Type B pancreatic cell (in vitro differentiated cells): ENCODE measurements at regions not wholly inside any gene's neighbourhood (a gene's known extent, or its start where the extent isn't known, plus 50 kb on each side); places are given as distances from the start of the nearest gene placed in this dataset.

ENCODE experiments used
- DNase-seq: peaks from one replicate; pipeline ENCODE4 v3.0.0; 2021; ENCODE audit warnings: mixed read lengths; ENCODE audit not compliant: unreplicated experiment; ENCODE audit errors: extremely low spot score
- H3K27ac Mint-ChIP-seq: 2 replicates; pipeline ENCODE4 v1.8.0; 2021; ENCODE audit warnings: mild to moderate bottlenecking, mixed read lengths
- H3K27me3 Mint-ChIP-seq: 2 replicates; pipeline ENCODE4 v1.8.0; 2021; ENCODE audit warnings: mixed read lengths
- H3K36me3 Mint-ChIP-seq: 2 replicates; pipeline ENCODE4 v1.8.0; 2021; ENCODE audit warnings: mixed read lengths
- H3K4me1 Mint-ChIP-seq: one replicate; pipeline ENCODE4 v1.8.0; 2021; ENCODE audit warnings: mixed read lengths; ENCODE audit not compliant: unreplicated experiment
- H3K4me3 Mint-ChIP-seq: 2 replicates; pipeline ENCODE4 v1.8.0; 2021; ENCODE audit warnings: mild to moderate bottlenecking, mixed read lengths
- H3K9me3 Mint-ChIP-seq: 2 replicates; pipeline ENCODE4 v1.8.0; 2021; ENCODE audit warnings: mixed read lengths
- CTCF ChIP-seq: fragments of 200-600 bp; sonication (generic); conservative IDR thresholded peaks from 2 replicates; pipeline ENCODE4 v1.5.0; 2021; ENCODE audit warnings: antibody characterized with exemption, mild to moderate bottlenecking

GRCh38 chr10:131749767-131750142, 151.1 kb upstream of the PPP2R2D start:
- DNase-seq, result no peak
- Mint-ChIP-seq H3K4me3 (no peak overlapping the region), H3K9me3 (no peaks in the 10 kb centered on the region), H3K36me3 (no peaks in the 10 kb centered on the region), H3K27me3 (peaks cover 4% of the 10 kb centered on the region), H3K27ac (no peak overlapping the region), H3K4me1 (peaks cover 27% of the 10 kb centered on the region)
- TF ChIP-seq CTCF, result no peak

GRCh38 chr10:131750171-131750895, 150.5 kb upstream of the PPP2R2D start:
- no peak for TF ChIP-seq CTCF
- H3K27ac Mint-ChIP-seq, result no peak overlapping the region
- DNase-seq, result no peak
- H3K4me3 Mint-ChIP-seq, result no peak overlapping the region
- no peaks in the 10 kb centered on the region for H3K9me3 Mint-ChIP-seq
- peaks cover 4% of the 10 kb centered on the region for H3K27me3 Mint-ChIP-seq
- no peaks in the 10 kb centered on the region for H3K36me3 Mint-ChIP-seq
- peaks cover 27% of the 10 kb centered on the region for H3K4me1 Mint-ChIP-seq

GRCh38 chr10:131750973-131751826, 149.6 kb upstream of the PPP2R2D start:
- H3K4me1 Mint-ChIP-seq, result peaks cover 27% of the 10 kb centered on the region
- no peak for DNase-seq
- peak overlapping the region; percentile 63 for H3K4me3 Mint-ChIP-seq
- no peaks in the 10 kb centered on the region for H3K9me3 Mint-ChIP-seq
- H3K27ac Mint-ChIP-seq, result peak overlapping the region; percentile 84
- TF ChIP-seq CTCF, result no peak
- no peaks in the 10 kb centered on the region for H3K36me3 Mint-ChIP-seq
- H3K27me3 Mint-ChIP-seq, result peaks cover 4% of the 10 kb centered on the region

GRCh38 chr10:131751827-131752775, 148.7 kb upstream of the PPP2R2D start:
- peaks cover 27% of the 10 kb centered on the region for H3K4me1 Mint-ChIP-seq
- H3K36me3 Mint-ChIP-seq, result no peaks in the 10 kb centered on the region
- peak overlapping the region; percentile 59 for H3K4me3 Mint-ChIP-seq
- TF ChIP-seq CTCF, result no peak
- DNase-seq, result no peak
- H3K27ac Mint-ChIP-seq, result peak overlapping the region; percentile 84
- no peaks in the 10 kb centered on the region for H3K9me3 Mint-ChIP-seq
- peaks cover 4% of the 10 kb centered on the region for H3K27me3 Mint-ChIP-seq

- peaks cover 29% of the 10 kb centered on the region for H3K4me1 Mint-ChIP-seq
- no peak overlapping the region for H3K4me3 Mint-ChIP-seq
- no peaks in the 10 kb centered on the region for H3K9me3 Mint-ChIP-seq
- no peak overlapping the region for H3K27ac Mint-ChIP-seq
- H3K36me3 Mint-ChIP-seq, result no peaks in the 10 kb centered on the region
- peaks cover 4% of the 10 kb centered on the region for H3K27me3 Mint-ChIP-seq
- no peak for TF ChIP-seq CTCF
- DNase-seq, result no peak
Observed at GRCh38 chr10:131753336-131753735, 147.5 kb upstream of the PPP2R2D start.
